Activated naive CD4-positive, alpha-beta T cell treated with Interleukin-2 at 50 U/mL for 16 hours (primary cell): ENCODE measurements at regions not wholly inside any gene's neighbourhood (a gene's known extent, or its start where the extent isn't known, plus 50 kb on each side); places are given as distances from the start of the nearest gene placed in this dataset.

Experiments
- DNase-seq: peaks from one replicate; pipeline ENCODE4 v3.0.0-alpha.2; 2020

DNA sequence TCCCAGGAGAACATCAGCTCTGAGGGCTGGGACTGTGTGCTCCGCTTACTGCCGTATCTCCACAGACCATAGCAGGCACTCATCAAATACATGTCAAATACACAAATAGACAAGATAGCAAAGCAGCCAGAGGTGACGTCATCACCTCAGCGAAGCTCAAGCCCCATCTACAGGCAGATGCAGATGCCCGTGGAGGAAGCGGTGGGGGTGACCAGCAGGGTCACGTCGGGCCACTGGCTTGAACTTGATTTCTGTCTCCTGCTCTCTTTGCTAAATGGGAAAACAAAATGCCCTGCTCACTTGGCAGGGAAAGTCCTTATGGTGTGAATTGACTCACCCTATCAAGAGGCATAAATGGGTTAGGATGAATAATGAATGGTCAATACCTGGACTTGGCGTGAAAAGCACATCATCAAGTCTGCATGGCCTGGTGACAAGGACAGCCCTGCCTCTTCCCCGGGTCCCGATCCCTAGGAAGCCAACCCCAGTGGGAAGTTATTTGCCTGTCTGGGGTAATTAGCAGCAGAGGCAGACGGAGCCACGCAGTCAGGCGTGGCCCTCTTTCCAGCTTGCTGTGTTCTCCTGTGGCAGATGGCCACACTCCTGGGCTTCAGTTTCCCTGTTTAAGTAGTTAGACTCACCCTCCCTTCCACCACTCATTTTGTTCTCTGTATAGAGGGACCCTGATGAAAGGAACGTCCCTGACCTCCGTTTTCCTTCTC is 536.0 kb downstream of the NPHP4 start:
- DNase-seq: no peak

DNA sequence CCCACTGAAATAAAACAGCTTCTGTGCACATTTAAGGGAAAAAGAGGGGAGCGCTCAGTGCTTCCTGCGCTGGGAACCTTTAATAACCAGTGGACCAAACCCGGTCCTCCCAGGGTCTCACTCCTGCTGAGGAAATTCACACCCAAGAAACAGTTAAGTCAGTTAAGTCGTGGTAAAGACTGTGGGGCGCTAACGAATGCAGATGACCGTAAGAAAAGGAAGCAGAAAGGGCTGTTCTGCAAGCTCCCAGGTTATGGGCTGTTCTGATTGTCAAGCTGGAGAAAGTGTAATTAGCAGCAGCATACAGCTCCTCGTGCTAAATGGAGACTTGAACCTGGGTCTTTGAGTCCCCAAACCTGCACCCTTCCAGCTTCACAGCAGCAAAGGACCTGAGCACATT is 536.6 kb downstream of the NPHP4 start:
- no peak for DNase-seq

DNA sequence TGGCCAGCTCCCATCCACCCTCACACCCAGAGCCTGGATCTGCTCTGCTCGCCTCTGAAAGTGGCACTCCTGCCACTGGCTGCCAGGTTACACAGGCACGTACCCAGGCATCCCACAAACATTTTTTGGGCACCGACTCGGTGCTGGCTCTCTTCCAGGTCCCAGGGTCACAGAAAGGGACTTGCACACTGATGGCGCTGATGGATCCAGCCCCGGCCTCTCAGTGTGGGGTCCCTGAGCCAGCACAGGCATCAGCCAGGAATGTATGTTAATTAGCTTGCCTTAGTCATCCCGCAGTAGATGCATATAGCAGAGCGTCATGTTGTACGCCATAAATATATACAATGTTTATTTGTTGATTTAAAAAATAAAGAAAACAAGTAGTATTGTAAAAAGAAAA is 537.2 kb downstream of the NPHP4 start:
- no peak for DNase-seq

DNA sequence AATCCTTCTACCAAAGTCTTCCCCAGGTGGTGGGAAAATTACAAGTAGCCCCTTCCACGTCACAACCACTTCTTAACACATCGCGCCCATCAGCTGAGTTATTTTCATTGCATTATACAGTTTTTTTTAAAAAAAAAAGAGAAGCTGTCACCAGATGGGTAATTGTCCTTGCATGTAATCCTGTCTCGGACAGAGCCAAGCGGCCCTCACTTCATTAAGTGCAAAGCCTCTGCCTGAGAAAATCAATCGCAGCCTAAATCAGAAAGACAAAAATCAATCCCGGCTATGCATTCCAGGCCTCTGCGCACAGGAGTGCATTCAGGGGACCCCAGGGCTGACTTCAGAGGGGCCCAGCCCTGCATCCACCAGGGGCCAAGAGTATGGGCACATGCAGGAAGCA is 538.9 kb downstream of the NPHP4 start:
- DNase-seq: no peak

DNA sequence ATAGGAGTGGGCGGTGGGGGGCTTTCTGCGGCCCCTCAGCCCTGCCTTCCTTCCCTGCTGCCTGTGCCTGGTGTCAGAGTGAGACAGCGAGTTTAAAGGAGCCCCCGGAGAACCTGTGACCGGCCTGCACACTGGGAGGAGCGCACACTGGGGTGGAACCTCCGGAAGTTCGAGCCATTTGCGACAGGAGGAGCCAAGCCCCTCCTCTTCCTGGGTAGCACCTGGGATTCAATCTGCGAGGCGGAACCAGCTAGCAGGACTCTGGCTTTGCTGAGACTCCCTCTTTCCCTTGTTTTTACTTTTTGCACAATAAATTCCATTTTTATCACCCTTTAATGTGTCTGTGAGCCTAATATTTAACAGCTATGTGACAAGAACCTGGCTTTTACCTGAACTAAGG is 540.6 kb downstream of the NPHP4 start:
- DNase-seq: no peak

DNA sequence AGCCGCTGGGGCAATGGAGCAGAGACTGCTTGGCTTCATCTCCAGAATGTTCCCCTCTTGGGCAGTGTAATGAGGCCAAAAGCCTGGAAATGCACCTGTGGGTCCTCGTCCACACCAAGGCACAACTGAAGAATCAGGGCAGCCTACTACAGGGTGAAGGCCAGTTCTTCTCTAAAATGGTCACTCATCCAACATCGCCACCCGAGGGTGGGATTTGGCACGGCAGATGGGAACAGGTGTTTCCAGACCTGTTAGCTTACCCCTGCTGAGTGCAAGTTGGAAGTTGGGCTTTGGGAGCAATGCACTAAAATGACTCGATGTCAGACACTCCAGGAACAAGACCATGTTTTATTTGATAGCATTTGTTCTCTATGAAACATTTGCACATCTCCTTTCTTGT is 543.7 kb downstream of the NPHP4 start:
- DNase-seq: peak; percentile 2

DNA sequence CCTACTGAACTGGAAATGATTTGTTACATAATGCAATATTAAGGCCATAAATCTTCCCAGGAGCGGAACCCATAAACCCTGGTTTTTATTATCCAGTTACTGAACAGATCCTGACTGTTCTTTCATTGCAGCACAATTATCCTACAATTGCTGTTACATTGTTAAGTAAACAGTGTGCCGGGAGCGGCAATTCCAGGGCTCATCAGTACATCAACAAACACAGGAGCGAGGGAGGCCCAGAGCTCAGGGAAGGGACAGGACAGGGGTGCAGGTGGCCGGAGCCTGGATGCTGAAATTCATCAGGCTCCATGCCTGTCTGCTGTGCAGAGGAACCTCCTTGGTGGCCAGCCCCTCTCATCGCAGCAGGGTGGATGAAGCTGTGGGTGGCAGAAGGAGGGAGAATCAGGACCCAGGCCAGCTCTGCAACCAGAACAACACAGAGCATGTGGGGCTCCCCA is 544.7 kb downstream of the NPHP4 start:
- no peak for DNase-seq

DNA sequence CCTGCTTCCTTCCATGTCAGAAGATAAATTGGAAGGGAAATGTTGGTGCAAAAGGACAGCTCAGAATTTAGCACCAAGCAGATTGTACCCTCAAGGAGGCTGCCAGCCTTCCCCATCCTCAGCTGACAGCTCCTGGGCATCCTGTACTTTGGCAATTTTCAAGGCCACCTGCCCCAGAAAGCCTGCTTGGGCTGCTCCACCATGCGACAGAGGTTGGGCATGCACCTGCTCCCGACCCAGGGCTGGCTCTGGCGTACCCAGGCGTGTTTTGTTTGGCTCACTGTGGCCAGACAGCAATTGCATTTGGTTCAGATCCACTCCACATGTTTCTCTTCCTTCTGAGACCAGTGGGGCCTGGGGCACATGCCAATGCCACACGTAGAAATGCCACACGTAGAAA is 547.8 kb downstream of the NPHP4 start:
- no peak for DNase-seq

DNA sequence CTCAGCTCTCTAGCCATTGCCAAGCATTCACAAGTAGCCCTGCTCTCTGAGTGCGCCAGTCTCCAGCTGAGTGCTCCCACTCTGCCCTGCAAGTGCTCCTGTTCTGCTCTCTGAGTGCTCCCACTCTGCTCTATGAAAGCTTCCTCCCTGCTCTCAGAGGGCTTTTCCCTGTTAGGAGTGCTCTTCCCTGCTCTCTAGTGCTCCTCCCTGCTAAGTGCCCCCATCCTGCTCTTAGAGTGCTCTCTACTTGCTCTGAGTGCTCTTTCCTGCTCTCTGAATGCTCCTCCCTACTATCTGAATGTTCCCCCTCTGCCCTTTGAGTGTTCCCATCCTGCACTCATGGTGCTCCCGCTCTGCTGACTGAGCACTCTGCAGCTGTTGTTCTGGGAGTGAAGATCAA is 555.4 kb downstream of the NPHP4 start:
- no peak for DNase-seq

DNA sequence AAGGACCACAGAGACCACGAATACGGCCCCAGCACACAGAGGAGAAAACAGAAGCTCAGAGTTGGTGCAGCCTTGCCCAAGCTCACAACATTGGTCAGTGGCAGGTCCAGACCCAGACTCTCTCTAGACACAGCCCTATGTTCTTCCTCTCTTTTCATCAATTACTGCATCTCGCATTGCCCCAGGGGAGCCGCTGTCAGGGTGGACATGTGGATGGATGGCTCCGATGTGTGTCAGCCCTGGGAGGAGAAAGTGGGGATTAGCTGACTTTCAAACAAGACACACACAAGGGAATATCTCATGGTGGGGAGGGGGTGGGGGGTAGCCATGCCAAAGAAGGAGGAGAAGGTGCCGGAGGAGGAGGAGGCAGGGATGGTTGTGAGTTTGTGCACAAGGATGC is 556.8 kb downstream of the NPHP4 start:
- DNase-seq: no peak

DNA sequence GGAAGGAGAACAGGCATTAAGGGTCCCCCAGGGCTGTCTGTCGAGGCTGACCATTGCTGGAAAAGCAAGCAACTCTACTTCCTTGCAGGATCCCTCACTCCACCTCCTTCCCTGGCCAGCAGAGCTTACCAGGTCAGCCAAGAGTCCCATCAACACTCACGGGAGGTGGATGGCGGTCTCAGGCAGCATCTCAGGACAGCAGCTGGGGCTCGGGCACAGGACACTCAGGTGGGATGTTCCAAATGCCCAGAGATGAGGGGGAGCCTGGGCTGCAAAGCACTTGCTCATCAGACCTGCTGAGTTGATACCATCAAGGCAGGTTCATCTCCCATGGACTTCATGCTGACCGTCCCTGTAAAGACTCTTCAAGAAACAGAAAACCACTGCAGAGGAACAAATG is 559.8 kb downstream of the NPHP4 start:
- no peak for DNase-seq

DNA sequence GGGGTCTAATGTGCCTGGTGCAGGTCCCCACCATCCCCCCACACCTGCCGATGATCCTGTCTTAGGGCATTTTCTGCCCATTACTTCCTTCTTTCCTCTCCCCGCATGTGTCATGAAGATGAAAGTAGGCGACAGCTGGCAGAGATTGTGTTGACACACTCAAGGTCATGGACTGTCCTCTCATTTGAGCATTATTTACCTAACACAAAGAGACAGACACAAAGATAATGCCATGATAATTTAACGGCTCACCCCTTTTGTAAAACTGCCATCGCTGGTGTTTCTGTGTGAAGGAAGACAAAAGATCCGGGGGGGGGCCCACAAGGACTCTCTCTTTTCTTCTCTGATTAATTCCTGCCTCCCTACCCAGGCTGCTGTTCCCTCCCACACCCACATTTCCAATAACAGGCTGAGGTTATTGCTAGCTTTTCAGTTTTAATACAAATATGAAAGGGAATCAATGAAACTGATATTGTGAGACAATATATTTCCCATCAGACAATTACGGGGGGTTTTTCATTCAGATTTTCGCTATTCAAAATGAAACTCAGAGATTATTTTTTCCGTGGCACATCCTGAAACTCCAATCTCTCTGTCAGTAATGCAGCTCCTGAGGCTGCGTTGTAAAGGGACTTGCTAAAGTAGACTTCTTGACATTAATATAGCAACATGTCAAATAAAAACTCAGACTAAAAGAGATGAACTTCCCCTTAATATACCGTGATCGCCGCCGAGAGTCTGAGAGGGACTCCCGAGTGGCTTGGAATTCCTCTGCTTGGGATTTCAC is 561.1 kb downstream of the NPHP4 start:
- DNase-seq: no peak

DNA sequence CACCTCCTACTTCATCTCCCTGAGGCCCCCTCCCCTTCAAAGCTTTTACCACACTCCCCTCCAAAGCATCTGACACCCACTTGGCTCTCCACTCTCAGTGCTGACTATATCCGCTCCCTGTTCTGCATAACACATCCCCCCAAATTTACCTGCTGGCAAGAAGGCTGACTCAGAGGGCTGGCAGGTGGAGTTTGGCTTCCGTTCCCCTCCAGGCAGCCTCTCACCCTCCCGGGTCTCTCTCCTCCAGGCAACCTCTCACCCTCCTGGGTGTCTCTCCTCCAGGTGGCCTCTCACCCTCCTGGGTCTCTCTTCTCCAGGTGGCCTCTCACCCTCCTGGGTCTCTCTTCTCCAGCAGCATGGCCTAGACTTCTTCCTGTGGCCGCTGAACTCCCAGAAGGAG is 562.1 kb downstream of the NPHP4 start:
- DNase-seq: no peak

DNA sequence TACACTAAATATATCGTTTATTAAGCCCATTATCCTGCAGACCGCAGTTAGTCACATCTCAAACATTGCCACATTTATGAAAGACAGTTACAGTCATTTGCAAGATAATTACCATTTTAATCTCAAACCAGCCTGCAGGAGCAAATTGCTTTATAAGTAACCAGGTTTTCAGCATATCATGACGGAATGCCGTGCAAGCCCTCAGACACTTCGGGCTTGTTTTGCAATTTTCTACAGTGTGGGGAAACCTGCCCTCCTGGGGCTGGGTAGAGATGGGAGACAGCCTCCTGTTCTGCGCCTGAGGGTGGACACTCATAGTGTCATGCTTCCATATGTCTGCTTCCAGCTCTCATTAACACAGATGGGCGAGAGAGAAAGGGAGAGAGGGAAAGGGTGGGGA is 563.9 kb downstream of the NPHP4 start:
- no peak for DNase-seq

DNA sequence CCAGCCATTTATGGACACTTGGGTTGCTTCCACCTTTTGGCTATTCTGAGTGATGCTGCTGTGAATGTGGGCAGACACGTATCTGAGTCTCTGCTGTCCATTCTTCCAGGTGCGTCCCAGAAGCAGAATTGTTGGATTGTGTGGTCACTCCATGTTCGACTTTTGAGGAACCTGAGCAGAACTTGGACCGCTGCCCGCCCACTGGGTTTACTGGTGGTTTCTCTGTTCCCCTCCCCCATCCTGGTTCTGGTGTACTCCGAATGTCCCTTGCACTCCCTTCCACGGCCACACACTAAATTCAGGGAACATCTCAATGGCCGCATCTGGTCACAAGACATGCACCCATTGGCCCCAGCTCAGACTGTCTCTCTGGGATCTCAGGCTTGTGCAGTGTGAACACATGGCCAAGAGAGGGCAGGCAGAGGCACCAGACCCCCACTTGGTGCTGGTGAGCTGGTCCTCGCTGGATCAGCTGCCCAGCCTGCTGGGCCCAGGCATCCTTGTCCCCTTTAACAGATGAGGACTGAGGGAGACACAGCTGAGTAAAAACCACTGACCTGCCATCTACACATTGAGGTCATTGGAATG is 565.1 kb downstream of the NPHP4 start:
- no peak for DNase-seq

DNA sequence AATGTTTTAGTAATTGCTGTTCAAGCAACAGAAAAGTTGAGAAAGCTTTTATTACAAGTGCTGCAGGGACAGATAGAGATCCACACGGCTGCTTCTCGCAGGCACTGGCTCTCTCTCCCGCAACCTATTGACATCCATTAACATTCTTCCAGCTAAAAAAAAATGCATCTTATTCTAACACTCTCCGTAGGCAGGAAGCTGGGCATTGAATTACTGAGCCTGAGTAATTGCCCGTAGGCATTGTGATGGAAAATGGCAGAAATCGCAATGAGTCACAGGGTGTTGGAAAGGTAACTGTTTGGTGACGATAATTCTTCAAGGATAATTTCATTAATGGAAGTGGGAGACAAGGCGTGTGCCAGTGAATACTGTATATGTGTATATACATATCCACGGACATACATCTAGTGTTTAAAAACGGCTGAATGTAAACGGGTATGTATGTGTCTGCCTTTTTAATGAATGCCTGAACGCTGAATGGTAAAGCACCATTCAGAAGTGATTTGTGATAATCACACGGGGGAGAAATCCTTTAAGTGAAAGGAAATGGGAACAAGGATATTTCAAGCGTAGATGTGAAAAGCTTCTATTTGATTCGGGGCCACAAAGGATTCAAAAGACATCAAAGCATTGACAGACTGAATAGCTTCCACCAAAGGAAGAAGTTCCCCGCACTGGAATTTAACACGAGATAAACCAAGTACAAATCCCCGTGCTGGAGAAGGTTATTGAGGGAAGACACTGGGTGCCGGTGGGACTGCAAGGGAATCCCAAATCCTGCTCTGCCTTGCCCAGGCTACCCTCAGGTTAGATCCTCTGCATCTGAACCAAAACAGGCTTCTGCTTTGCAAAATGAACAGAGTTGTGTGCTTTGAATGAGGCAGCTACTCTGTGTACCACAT is 567.2 kb downstream of the NPHP4 start:
- no peak for DNase-seq

DNA sequence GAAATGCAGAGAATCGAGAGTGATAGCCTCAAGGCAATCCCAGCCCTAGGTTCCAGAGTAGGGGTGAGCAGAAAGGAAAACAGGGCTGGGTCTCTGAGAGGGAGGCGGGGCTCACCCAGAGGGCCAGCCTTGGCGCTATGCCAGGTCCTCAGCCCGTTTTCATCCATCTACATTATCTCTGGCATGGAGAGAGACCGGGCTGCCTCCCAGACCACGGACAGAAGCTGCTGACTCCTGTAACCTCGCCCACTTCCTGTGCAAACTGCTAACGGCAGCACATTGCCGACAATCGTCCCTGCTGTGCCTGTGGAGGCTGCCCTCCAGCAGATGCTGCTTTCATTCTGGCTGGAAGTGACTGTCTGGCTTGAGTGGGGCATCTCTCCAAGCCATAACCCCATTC is 569.1 kb downstream of the NPHP4 start:
- DNase-seq: peak; percentile 14

DNA sequence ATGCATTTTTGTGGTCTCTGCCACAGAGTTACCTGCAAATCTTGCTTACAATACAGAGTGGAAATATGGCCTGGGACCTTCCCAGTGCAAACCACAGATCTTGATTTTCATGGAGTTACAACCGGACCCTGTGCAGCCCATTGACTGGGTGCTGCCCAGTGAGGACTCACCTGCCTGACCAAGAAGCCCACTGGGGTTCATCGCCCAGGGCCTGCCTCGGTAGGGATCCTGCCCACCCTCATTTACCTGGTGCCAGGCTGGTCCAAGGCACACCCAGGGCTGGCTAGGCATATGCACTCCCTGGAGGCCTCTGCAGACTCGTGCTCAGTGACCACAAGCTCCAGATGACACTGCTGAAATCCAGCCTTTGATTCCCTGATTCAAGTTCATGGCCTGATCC is 572.7 kb downstream of the NPHP4 start:
- DNase-seq: no peak

DNA sequence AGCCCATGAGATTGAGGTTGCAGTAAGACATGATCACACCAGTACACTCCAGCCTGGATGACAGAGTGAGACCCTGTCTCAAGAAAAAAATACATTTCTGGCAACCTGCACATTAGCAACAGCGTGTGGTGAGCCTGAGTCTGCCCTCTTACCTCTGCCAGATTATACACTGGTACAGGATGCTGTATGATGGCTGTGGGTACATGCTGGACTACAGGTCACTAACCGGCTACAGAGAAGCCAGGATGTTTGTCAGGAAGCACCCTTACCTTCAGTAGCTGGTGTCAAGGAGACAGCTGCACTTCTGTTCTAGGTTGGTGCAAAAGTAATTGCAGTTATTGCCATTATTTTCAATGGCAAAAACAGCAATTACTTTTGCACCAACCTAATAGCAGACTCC is 575.7 kb downstream of the NPHP4 start:
- DNase-seq: no peak

DNA sequence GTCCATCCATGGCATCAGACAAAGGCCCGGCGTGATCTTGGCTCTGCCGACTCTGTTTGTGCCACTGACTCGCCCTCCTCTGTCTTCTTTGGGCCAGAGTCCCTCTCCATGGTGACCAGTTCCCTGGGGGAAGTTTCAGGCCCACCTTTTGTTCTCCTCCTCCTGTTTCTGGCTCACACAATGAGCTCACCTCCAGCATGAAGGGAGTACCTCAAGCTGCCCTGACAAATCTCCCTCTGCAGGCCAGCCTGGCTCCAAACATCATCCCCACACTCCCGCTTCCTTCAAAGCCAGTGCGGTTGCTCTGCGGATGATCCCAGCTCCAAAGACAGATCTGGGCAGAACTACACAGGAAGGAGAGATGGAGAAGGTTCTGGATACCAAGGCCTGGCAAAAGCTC is 576.6 kb downstream of the NPHP4 start:
- no peak for DNase-seq

DNA sequence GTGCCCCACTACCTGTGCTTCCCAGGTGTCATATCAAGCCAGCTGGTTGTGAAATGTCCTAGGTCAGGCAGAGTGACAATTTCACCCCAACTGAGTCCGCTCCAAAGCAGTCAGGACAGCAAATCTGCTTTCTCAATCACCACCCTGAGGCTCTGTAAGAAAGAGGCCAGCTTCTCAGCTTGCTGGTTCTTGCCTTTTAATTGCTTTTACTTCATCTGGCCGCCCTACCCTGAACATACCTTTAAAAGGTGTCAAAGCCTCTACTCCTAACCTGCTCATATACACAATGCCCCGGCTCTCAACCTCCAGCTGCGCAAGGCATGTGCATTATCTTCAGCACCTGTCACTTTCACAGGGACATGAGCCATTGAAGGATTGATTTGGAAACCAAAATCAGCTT is 581.6 kb downstream of the NPHP4 start:
- no peak for DNase-seq

DNA sequence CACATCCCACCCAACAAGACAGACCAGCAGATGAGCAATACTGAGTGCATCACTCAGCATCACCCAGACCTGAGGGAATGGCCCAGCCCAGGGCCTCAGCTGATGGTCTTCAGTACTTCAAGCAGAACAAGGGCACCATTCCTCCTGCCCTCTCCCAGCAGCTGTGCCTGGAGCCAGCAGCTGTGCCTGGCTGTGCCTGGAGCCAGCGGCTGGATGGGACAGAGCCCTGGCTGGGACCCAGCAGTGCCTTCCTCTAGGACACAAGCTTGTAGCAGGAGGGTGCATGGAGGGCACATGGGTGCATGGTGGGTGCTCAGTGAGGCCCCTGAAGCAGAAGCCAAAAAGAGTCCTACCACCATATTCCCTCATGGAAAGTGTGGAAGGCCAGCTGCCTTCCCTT is 583.8 kb downstream of the NPHP4 start:
- DNase-seq: no peak

DNA sequence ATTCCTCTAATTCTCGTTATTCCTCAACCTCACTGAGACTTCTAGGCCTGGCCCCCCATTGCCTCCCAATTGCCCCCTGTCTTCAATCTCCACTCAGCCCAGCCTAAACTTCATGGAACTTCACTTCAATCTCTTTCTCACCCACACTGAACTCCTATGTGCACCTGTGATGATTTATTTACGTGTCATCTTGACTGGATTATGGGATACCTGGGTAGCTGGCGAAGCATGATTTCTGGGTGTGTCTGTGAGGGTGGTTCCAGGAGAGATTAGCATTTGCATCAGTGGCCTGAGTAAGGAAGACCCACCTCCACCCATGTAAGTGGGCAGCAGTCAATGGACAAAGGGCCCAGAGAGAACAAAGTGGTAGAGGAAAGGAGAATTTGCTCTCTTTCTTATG is 587.0 kb downstream of the NPHP4 start:
- DNase-seq: no peak
